H1 (cell line): ENCODE measurements at regions not wholly inside any gene's neighbourhood (a gene's known extent, or its start where the extent isn't known, plus 50 kb on each side); places are given as distances from the start of the nearest gene placed in this dataset.

Experiments used
- CTCF ChIA-PET: fragments of 300-600 bp; sonication (Branson Sonifier 250); formaldehyde crosslinking; loops from one replicate; lab custom pipeline; 2021; ENCODE audit not compliant: partially characterized antibody; lab: Charles Lee
- POLR2A ChIA-PET: fragments of 300-600 bp; sonication (Branson Sonifier 250); formaldehyde crosslinking; loops from one replicate; lab custom pipeline; 2021; ENCODE audit warnings: inconsistent platforms; ENCODE audit not compliant: partially characterized antibody; lab: Charles Lee
- DNase-seq, 2 experiments: peaks; one replicate each; pipeline versions ENCODE4 v3.0.0 to v3.0.0-alpha.2; 2010 to 2022; ENCODE audit warnings: low spot score in 2 of 2, low read depth in 1 of 2, mixed read lengths in 1 of 2
- FAIRE-seq: peaks from 2 replicates; lab custom pipeline; 2011; peaks lifted over from hg19 to GRCh38; lab: Jason Lieb, UNC
- H2AFZ ChIP-seq: 2 replicates; pipeline ENCODE4 v1.8.1; 2012; ENCODE audit warnings: low read length, inconsistent platforms
- H2AK5ac ChIP-seq: 2 replicates; pipeline ENCODE4 v1.6.1; 2013; ENCODE audit warnings: low read depth, low read length
- H2BK120ac ChIP-seq: replicated peaks from 2 replicates; pipeline ENCODE3; 2013; ENCODE audit warnings: low read depth, low read length, inconsistent platforms
- H2BK12ac ChIP-seq: 2 replicates; pipeline ENCODE4 v1.6.1; 2013; ENCODE audit warnings: low read depth, low read length
- H2BK15ac ChIP-seq: 2 replicates; pipeline ENCODE4 v1.6.1; 2013; ENCODE audit warnings: low read length
- H2BK20ac ChIP-seq: 2 replicates; pipeline ENCODE4 v1.6.1; 2013; ENCODE audit warnings: low read length
- H2BK5ac ChIP-seq: 2 replicates; pipeline ENCODE4 v1.6.1; 2013; ENCODE audit warnings: low read depth, low read length
- H3K14ac ChIP-seq: 2 replicates; pipeline ENCODE4 v1.6.1; 2013; ENCODE audit warnings: inconsistent platforms; ENCODE audit not compliant: insufficient read length
- H3K18ac ChIP-seq: 2 replicates; pipeline ENCODE4 v1.6.1; 2013; ENCODE audit warnings: low read length; ENCODE audit errors: extremely low read depth
- H3K23ac ChIP-seq: 2 replicates; pipeline ENCODE4 v1.6.1; 2013; ENCODE audit warnings: inconsistent platforms; ENCODE audit not compliant: insufficient read length
- H3K23me2 ChIP-seq: 2 replicates; pipeline ENCODE4 v1.6.1; 2013; ENCODE audit warnings: low read depth, low read length
- H3K27ac ChIP-seq: 2 replicates; pipeline ENCODE4 v1.6.1; 2011; ENCODE audit warnings: low read depth, low read length, inconsistent platforms
- H3K27me3 ChIP-seq, 4 experiments: replicated peaks in 1 of 4; 1 replicate in 1 of 4; 2 replicates in 3 of 4; pipeline versions ENCODE4 v1.6.1 to v1.8.1; 2011 to 2013; ENCODE audit warnings: low read length in 3 of 4, mild to moderate bottlenecking in 3 of 4, inconsistent platforms in 2 of 4, mixed read lengths in 2 of 4, moderate library complexity in 1 of 4; ENCODE audit not compliant: control insufficient read depth in 3 of 4, insufficient read depth in 3 of 4; ENCODE audit errors: extremely low read depth in 1 of 4
- H3K36me3 ChIP-seq, 4 experiments: 2 replicates each; pipeline versions ENCODE4 v1.6.1 to v1.8.1; 2011 to 2013; ENCODE audit warnings: mild to moderate bottlenecking in 4 of 4, low read length in 3 of 4, moderate library complexity in 2 of 4, control low read depth in 1 of 4, inconsistent platforms in 1 of 4; ENCODE audit not compliant: insufficient read depth in 4 of 4, control insufficient read depth in 2 of 4
- H3K4ac ChIP-seq: replicated peaks from 2 replicates; pipeline ENCODE3; 2013; ENCODE audit warnings: low read length, low read depth, mixed read lengths, inconsistent platforms; ENCODE audit not compliant: insufficient read length
- H3K4me1 ChIP-seq, 4 experiments: replicated peaks in 1 of 4; 1 replicate in 1 of 4; 2 replicates in 3 of 4; pipeline versions ENCODE4 v1.6.1 to v1.8.1; 2011 to 2013; ENCODE audit warnings: low read length in 3 of 4, inconsistent platforms in 2 of 4, mixed read lengths in 1 of 4; ENCODE audit not compliant: insufficient read depth in 4 of 4, control insufficient read depth in 3 of 4
- H3K4me2 ChIP-seq, 2 experiments: 2 replicates each; pipeline versions ENCODE4 v1.6.1 to v1.8.1; 2011 to 2013; ENCODE audit warnings: low read depth in 2 of 2, low read length in 2 of 2, control low read depth in 1 of 2, inconsistent platforms in 1 of 2, mild to moderate bottlenecking in 1 of 2; ENCODE audit not compliant: insufficient read depth in 1 of 2
- H3K4me3 ChIP-seq, 4 experiments: fragments of 200-600, 300-600 bp in 1 of 4; sonication (generic), shearing (Covaris generic), sonication (Bioruptor Twin) in 1 of 4; 2 replicates each; pipeline versions ENCODE4 v1.5.1 to v1.8.1; 2011 to 2016; ENCODE audit warnings: low read length in 4 of 4, low read depth in 3 of 4, control low read depth in 2 of 4, inconsistent platforms in 2 of 4, mild to moderate bottlenecking in 2 of 4, mixed read lengths in 1 of 4, moderate library complexity in 1 of 4; ENCODE audit not compliant: insufficient read depth in 2 of 4; ENCODE audit errors: extremely low read depth in 1 of 4
- H3K56ac ChIP-seq: replicated peaks from 2 replicates; pipeline ENCODE3; 2013; ENCODE audit warnings: low read depth, mild to moderate bottlenecking, mixed read lengths, low read length, inconsistent platforms; ENCODE audit not compliant: insufficient read length
- H3K79me1 ChIP-seq: 2 replicates; pipeline ENCODE4 v1.6.1; 2013; ENCODE audit warnings: low read depth, low read length, control low read depth
- H3K79me2 ChIP-seq, 2 experiments: 2 replicates each; pipeline versions ENCODE4 v1.6.1 to v1.8.1; 2012 to 2013; ENCODE audit warnings: low read length in 2 of 2, mild to moderate bottlenecking in 2 of 2, inconsistent platforms in 1 of 2; ENCODE audit not compliant: insufficient read depth in 2 of 2, control insufficient read depth in 1 of 2
- H3K9ac ChIP-seq, 4 experiments: replicated peaks in 1 of 4; 1 replicate in 1 of 4; 2 replicates in 3 of 4; pipeline versions ENCODE4 v1.6.1 to v1.8.1; 2011 to 2013; ENCODE audit warnings: low read depth in 3 of 4, low read length in 3 of 4, control low read depth in 2 of 4, mild to moderate bottlenecking in 2 of 4, moderate library complexity in 2 of 4, inconsistent platforms in 1 of 4; ENCODE audit errors: extremely low read depth in 1 of 4
- H3K9me3 ChIP-seq, 2 experiments: 2 replicates each; pipeline versions ENCODE4 v1.6.1 to v1.8.1; 2012 to 2013; ENCODE audit warnings: mild to moderate bottlenecking in 2 of 2, moderate library complexity in 2 of 2, control low read depth in 1 of 2, inconsistent platforms in 1 of 2, low read depth in 1 of 2, low read length in 1 of 2, mixed read lengths in 1 of 2; ENCODE audit not compliant: insufficient read depth in 2 of 2
- H4K20me1 ChIP-seq, 2 experiments: replicated peaks in 1 of 2; 2 replicates each; pipeline versions ENCODE3 to v1.8.1; 2011 to 2013; ENCODE audit warnings: inconsistent platforms in 2 of 2, low read length in 2 of 2, mild to moderate bottlenecking in 1 of 2; ENCODE audit not compliant: insufficient read depth in 2 of 2, control insufficient read depth in 1 of 2
- H4K5ac ChIP-seq: 2 replicates; pipeline ENCODE4 v1.6.1; 2013; ENCODE audit warnings: low read length, low read depth, mixed read lengths, inconsistent platforms; ENCODE audit not compliant: insufficient read length
- H4K8ac ChIP-seq: 2 replicates; pipeline ENCODE4 v1.8.0; 2013; ENCODE audit warnings: mild to moderate bottlenecking, moderate library complexity, low read length, inconsistent platforms; ENCODE audit not compliant: insufficient read depth; ENCODE audit errors: extremely low read depth
- H4K91ac ChIP-seq: replicated peaks from 2 replicates; pipeline ENCODE3; 2013; ENCODE audit warnings: low read length, mixed read lengths, inconsistent platforms; ENCODE audit not compliant: insufficient read length
- CBX8 ChIP-seq: fragments of 300-800, 300-1000 bp; sonication (generic); IDR thresholded peaks from 2 replicates; pipeline ENCODE4 v1.7.1; 2016; ENCODE audit warnings: low read depth, low read length, borderline replicate concordance
- SIRT6 ChIP-seq: IDR thresholded peaks from one replicate; pipeline ENCODE4 v1.7.1; 2012; ENCODE audit warnings: low read length, inconsistent platforms
- SRF ChIP-seq: IDR thresholded peaks from 2 replicates; pipeline ENCODE4 v1.6.1; 2011; ENCODE audit warnings: mild to moderate bottlenecking, low read depth, low read length, moderate library complexity
- WGBS, 2 experiments: shearing (Covaris generic) in 1 of 2; methylation state at CpG; one replicate each; pipeline versions ENCODE4 v1.1.6 to v1.1.7; 2013 to 2015; ENCODE audit warnings: low lambda C conversion rate in 2 of 2, mixed read lengths in 2 of 2, inconsistent platforms in 1 of 2, low coverage in 1 of 2, missing lambda C conversion rate in 1 of 2; ENCODE audit not compliant: insufficient replicate concordance in 2 of 2, insufficient coverage in 1 of 2, insufficient read length in 1 of 2; ENCODE audit errors: extremely low coverage in 1 of 2, missing lambda C conversion rate in 1 of 2; 5-methylcytosine and 5-hydroxymethylcytosine counted together

- Histone ChIP-seq H4K8ac (no peak overlapping the region), H3K79me2 (no peaks in the 10 kb centered on the region), H2BK12ac (no peak overlapping the region), H3K56ac (no peak overlapping the region), H2BK20ac (no peak overlapping the region), H2AFZ (no peak overlapping the region), H3K23ac (no peak overlapping the region), H3K27me3 (no peaks in the 10 kb centered on the region; a peak in 2 of 7 replicates), H4K91ac (no peak overlapping the region), H2AK5ac (no peak overlapping the region), H3K27ac (no peak overlapping the region), H2BK5ac (no peak overlapping the region), H3K14ac (no peak overlapping the region), H4K20me1 (no peaks in the 10 kb centered on the region), H2BK15ac (no peak overlapping the region), H3K23me2 (no peaks in the 10 kb centered on the region), H4K5ac (no peak overlapping the region), H3K4me2 (no peak overlapping the region), H3K9ac (no peak overlapping the region), H3K4me3 (no peak overlapping the region), H3K4ac (no peak overlapping the region), H3K9me3 (no peaks in the 10 kb centered on the region), H3K18ac (no peak overlapping the region), H3K4me1 (no peaks in the 10 kb centered on the region), H2BK120ac (no peak overlapping the region), H3K79me1 (no peaks in the 10 kb centered on the region), H3K36me3 (no peaks in the 10 kb centered on the region)
- POLR2A ChIA-PET: no interaction called here
- DNase-seq (no peak), FAIRE-seq (no peak)
- CTCF ChIA-PET: interaction anchor here (1.3 kb wide), 1 partner anchor 190 kb away, joined by 4 read pairs; no protein-coding TSS in a partner anchor
- TF ChIP-seq SIRT6 (no peak), CBX8 (no peak), SRF (no peak)
- WGBS, 2 experiments: 95% methylated on average over 9 of the region's 9 CpGs; no CpG with 5 or more reads in 1 of the 2 experiments
Observed at GRCh38 chr11:115100706-115101105, 403.5 kb downstream of the CADM1 start.
